ENCODE measurements at regions not wholly inside any gene's neighbourhood (a gene's known extent, or its start where the extent isn't known, plus 50 kb on each side); places are given as distances from the start of the nearest gene placed in this dataset.

DNA sequence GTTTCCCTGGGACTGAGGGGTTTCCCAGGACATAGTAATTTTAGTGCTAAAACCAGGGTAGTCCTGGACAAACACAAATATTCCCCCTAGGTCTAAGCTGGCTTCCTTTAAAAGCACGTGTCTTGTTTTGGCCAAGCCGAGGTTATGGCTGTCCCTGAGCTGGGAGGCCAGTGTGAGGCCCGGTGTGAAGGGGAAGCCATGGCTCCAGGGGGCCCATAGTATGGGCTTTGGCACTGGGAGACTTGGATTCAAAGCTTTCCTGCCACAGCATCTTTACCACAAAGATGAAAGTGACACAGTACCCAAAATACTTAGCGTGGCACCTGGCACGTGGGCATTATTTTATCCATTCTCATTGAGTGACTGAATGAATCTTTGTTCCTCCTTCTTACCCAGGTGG, 345.2 kb downstream of the ZNF536 start:
- TF ChIP-seq, protein P1, sequence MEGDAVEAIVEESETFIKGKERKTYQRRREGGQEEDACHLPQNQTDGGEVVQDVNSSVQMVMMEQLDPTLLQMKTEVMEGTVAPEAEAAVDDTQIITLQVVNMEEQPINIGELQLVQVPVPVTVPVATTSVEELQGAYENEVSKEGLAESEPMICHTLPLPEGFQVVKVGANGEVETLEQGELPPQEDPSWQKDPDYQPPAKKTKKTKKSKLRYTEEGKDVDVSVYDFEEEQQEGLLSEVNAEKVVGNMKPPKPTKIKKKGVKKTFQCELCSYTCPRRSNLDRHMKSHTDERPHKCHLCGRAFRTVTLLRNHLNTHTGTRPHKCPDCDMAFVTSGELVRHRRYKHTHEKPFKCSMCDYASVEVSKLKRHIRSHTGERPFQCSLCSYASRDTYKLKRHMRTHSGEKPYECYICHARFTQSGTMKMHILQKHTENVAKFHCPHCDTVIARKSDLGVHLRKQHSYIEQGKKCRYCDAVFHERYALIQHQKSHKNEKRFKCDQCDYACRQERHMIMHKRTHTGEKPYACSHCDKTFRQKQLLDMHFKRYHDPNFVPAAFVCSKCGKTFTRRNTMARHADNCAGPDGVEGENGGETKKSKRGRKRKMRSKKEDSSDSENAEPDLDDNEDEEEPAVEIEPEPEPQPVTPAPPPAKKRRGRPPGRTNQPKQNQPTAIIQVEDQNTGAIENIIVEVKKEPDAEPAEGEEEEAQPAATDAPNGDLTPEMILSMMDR (IDR thresholded peaks at IDR 0.05) = no peak
- intact Hi-C loops (cut with DNase I) = no loop called here
- peaks cover 3 to 20% (median 14%) of the 10 kb centered on the region in 9 donors for H3K4me1 ChIP-seq
- no peak overlapping the region for H3K27ac ChIP-seq
- no peak overlapping the region for H3K4me3 ChIP-seq
- no peaks in the 10 kb centered on the region for H3K9me3 ChIP-seq
- WGBS, 2 donors = 80 to 84% methylated on average over 5 of the region's 5 CpGs
- no peaks in the 10 kb centered on the region for H3K36me3 ChIP-seq
- peaks cover 0 to 12% (median 0%) of the 10 kb centered on the region in 7 donors for H3K27me3 ChIP-seq
- ATAC-seq = no peak
- DNase-seq = no peak

- H3K36me3 ChIP-seq = no peaks in the 10 kb centered on the region
- no peak for ATAC-seq
- no peak overlapping the region for H3K4me3 ChIP-seq
- H3K4me1 ChIP-seq = no peaks in the 10 kb centered on the region
- 74% methylated on average over 7 of the region's 7 CpGs for WGBS, 2 donors
- intact Hi-C loops (cut with DNase I) = no loop called here
- H3K27me3 ChIP-seq = peaks cover 0 to 18% (median 6%) of the 10 kb centered on the region in 7 donors
- no peak for DNase-seq
- no peaks in the 10 kb centered on the region for H3K9me3 ChIP-seq
- TF ChIP-seq, protein P1 (IDR thresholded peaks at IDR 0.05) = no peak
- no peak overlapping the region for H3K27ac ChIP-seq
These were observed 340.5 kb downstream of the ZNF536 start for GRCh38 chr19:30712431-30713337.

DNA sequence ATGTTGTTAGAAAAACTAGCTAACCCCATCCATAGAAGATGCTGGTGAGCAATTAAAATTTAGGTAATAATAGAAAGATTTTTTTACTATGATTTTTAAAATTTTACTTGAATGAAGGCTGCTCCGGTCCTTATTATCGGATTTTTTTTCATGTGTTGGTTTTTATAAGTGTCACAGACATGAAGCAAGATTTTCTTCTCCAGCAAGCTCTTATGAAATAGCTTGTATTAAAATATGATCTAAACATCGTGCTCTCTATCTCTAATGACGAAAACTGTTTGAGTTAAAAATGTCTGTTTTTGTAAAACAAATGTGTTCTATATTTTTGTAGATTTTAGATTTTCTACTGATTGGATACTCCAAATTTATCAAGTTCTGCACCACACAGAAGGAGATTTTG, 339.6 kb downstream of the ZNF536 start:
- no peak overlapping the region for H3K4me3 ChIP-seq
- no peaks in the 10 kb centered on the region for H3K9me3 ChIP-seq
- no peak overlapping the region for H3K27ac ChIP-seq
- ATAC-seq (no peak), DNase-seq (no peak)
- peaks cover 0 to 18% (median 6%) of the 10 kb centered on the region in 7 donors for H3K27me3 ChIP-seq
- WGBS, 2 donors = 94 to 98% methylated on average over 4 of the region's 4 CpGs
- no peaks in the 10 kb centered on the region for H3K36me3 ChIP-seq
- intact Hi-C loops (cut with DNase I) = no loop called here
- TF ChIP-seq, protein P1 (IDR thresholded peaks at IDR 0.05) = no peak
- no peaks in the 10 kb centered on the region for H3K4me1 ChIP-seq

DNA sequence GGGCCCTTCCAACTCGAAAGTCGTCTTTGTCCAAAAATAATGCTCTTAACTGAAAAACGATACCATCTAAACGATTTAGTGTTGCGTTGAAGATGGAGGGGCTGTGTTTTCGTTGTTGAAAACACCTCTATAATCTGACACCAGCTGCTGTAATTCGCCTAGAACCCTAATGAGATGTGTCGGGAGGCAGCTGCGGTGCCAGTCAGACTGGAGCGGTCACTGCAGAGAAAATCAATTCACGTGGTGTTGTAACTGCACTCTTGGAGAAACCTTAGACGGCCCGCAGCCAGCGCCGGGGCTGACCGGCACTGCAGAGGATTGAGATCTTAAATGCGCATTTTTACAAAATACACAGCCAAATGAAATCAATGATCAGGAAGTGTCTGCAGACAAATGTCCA, 339.1 kb downstream of the ZNF536 start:
- no peak overlapping the region for H3K4me3 ChIP-seq
- intact Hi-C loops (cut with DNase I) = no loop called here
- DNase-seq (no peak), ATAC-seq (no peak)
- H3K4me1 ChIP-seq = no peaks in the 10 kb centered on the region
- H3K9me3 ChIP-seq = no peaks in the 10 kb centered on the region
- no peaks in the 10 kb centered on the region for H3K36me3 ChIP-seq
- 55 to 68% methylated on average over 17 of the region's 17 CpGs for WGBS, 2 donors
- H3K27ac ChIP-seq = no peak overlapping the region
- TF ChIP-seq, protein P1 (IDR thresholded peaks at IDR 0.05) = no peak
- peaks cover 0 to 18% (median 6%) of the 10 kb centered on the region in 7 donors for H3K27me3 ChIP-seq
